WTC11 (cell line): ENCODE measurements at regions not wholly inside any gene's neighbourhood (a gene's known extent, or its start where the extent isn't known, plus 50 kb on each side); places are given as distances from the start of the nearest gene placed in this dataset.

Experiments
- AFF4 ChIP-seq: sonication (generic); formaldehyde crosslinking; IDR thresholded peaks from 2 replicates; pipeline ENCODE4 v1.8.1; 2023; ENCODE audit warnings: mild to moderate bottlenecking, missing genetic modification reagents, borderline replicate concordance
- CREB1 ChIP-seq: sonication (generic); formaldehyde crosslinking; IDR thresholded peaks from 2 replicates; pipeline ENCODE4 v1.8.0; 2023; ENCODE audit warnings: mild to moderate bottlenecking, missing genetic modification reagents
- FOXJ3 ChIP-seq: sonication (generic); formaldehyde crosslinking; IDR thresholded peaks from 2 replicates; pipeline ENCODE4 v1.9.0; 2021; ENCODE audit warnings: missing genetic modification reagents, mild to moderate bottlenecking, borderline replicate concordance
- FOXK1 ChIP-seq: sonication (generic); formaldehyde crosslinking; IDR thresholded peaks from 2 replicates; pipeline ENCODE4 v1.8.0; 2022; ENCODE audit warnings: mild to moderate bottlenecking, moderate library complexity, missing genetic modification reagents
- JUN ChIP-seq: sonication (generic); formaldehyde crosslinking; IDR thresholded peaks from 2 replicates; pipeline ENCODE4 v1.8.0; 2023; ENCODE audit warnings: mild to moderate bottlenecking, missing genetic modification reagents
- NFE2L1 ChIP-seq: sonication (generic); formaldehyde crosslinking; IDR thresholded peaks from 2 replicates; pipeline ENCODE4 v1.8.1; 2023; ENCODE audit warnings: missing genetic modification reagents
- NR2C2 ChIP-seq: sonication (generic); formaldehyde crosslinking; IDR thresholded peaks from 2 replicates; pipeline ENCODE4 v1.8.0; 2022; ENCODE audit warnings: mild to moderate bottlenecking, missing genetic modification reagents
- RELA ChIP-seq: sonication (generic); formaldehyde crosslinking; IDR thresholded peaks from 2 replicates; pipeline ENCODE4 v1.8.1; 2022; ENCODE audit warnings: missing genetic modification reagents, mild to moderate bottlenecking, borderline replicate concordance
- SP1 ChIP-seq: sonication (generic); formaldehyde crosslinking; conservative IDR thresholded peaks from 2 replicates; pipeline ENCODE4 v1.8.1; 2022; ENCODE audit warnings: missing genetic modification reagents
- USF2 ChIP-seq: sonication (generic); formaldehyde crosslinking; IDR thresholded peaks from 2 replicates; pipeline ENCODE4 v1.8.1; 2023; ENCODE audit warnings: mild to moderate bottlenecking, missing genetic modification reagents, moderate library complexity
- ZNF138 ChIP-seq: sonication (generic); formaldehyde crosslinking; conservative IDR thresholded peaks from 2 replicates; pipeline ENCODE4 v1.8.1; 2022; ENCODE audit warnings: mild to moderate bottlenecking, moderate library complexity, missing genetic modification reagents
- TF ChIP-seq, protein P1 (sequence below): fragments of 200-600 bp; IDR thresholded peaks from 2 replicates; pipeline ENCODE4 v1.8.0; 2022; ENCODE audit warnings: antibody characterized with exemption
- TF ChIP-seq, protein P2 (sequence below): sonication (generic); formaldehyde crosslinking; IDR thresholded peaks from 2 replicates; pipeline ENCODE4 v1.8.1; 2022; ENCODE audit warnings: mild to moderate bottlenecking, missing genetic modification reagents, moderate library complexity, borderline replicate concordance

DNA sequence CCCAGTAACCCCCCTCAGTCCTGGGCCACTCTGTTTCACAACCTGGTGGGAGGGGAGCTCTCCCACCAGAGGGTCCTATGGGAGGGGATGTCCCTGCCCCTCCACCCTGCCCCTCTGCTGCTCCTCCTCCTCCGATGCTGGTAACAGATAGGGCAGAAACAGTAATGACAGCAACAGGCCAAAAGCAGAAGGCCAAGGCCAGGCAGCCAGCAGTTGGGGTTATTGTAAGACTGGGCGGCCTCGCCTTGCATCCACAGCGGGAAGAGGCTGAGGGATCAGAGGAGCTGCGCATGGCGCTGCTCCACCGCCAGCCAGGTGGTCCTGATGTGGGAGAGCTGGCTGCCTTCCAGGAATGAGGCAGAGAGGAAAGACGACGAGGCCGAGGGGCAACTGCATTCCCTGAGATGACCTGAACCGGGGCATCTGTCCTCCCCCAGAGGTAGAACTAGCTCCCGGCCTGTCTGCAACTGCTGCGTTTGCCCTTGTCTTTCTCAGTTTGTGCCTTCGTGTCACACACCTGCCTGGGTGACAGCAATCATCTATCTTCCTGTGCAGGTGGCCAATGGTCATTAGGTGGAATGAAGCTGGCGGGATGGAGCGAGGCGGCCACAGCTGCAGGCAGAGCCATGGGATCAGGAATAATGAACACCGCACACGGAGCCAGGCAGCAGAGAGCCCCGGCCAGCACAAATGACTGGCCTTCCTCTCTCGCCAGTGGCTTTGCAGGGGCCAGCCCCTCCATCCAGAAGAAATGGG lies 54.0 kb upstream of the CACUL1 start:
- TF ChIP-seq ZNF138 (CRISPR knock-in tag) (no peak), NR2C2 (CRISPR knock-in tag) (no peak), SP1 (CRISPR knock-in tag) (no peak), NFE2L1 (no peak), CREB1 (no peak), RELA (no peak), JUN (CRISPR knock-in tag) (no peak), AFF4 (CRISPR knock-in tag) (no peak), FOXK1 (no peak), USF2 (CRISPR knock-in tag) (no peak), FOXJ3 (no peak)
- TF ChIP-seq, protein P1, sequence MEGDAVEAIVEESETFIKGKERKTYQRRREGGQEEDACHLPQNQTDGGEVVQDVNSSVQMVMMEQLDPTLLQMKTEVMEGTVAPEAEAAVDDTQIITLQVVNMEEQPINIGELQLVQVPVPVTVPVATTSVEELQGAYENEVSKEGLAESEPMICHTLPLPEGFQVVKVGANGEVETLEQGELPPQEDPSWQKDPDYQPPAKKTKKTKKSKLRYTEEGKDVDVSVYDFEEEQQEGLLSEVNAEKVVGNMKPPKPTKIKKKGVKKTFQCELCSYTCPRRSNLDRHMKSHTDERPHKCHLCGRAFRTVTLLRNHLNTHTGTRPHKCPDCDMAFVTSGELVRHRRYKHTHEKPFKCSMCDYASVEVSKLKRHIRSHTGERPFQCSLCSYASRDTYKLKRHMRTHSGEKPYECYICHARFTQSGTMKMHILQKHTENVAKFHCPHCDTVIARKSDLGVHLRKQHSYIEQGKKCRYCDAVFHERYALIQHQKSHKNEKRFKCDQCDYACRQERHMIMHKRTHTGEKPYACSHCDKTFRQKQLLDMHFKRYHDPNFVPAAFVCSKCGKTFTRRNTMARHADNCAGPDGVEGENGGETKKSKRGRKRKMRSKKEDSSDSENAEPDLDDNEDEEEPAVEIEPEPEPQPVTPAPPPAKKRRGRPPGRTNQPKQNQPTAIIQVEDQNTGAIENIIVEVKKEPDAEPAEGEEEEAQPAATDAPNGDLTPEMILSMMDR: no peak
- TF ChIP-seq, protein P2, sequence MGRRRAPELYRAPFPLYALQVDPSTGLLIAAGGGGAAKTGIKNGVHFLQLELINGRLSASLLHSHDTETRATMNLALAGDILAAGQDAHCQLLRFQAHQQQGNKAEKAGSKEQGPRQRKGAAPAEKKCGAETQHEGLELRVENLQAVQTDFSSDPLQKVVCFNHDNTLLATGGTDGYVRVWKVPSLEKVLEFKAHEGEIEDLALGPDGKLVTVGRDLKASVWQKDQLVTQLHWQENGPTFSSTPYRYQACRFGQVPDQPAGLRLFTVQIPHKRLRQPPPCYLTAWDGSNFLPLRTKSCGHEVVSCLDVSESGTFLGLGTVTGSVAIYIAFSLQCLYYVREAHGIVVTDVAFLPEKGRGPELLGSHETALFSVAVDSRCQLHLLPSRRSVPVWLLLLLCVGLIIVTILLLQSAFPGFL (CRISPR knock-in tag): no peak
